SK-MEL-5 (cell line): ENCODE measurements at regions not wholly inside any gene's neighbourhood (a gene's known extent, or its start where the extent isn't known, plus 50 kb on each side); places are given as distances from the start of the nearest gene placed in this dataset.

Experiments
- DNase-seq: peaks from one replicate; pipeline ENCODE4 v3.0.0-alpha.2; 2016; ENCODE audit warnings: low read depth, low spot score
- in situ Hi-C: cut with HindIII; loops from 2 replicates; pipeline ENCODE4 v1.10.0; 2016; ENCODE audit warnings: low sequenced_read_pairs, high pct_unique_total_duplicates, low pct_unique_long_range_greater_than_20kb

GRCh38 chr21:32114419-32115035, 164.3 kb downstream of the MIS18A start:
- in situ Hi-C loops: no loop called here
- DNase-seq: no peak

GRCh38 chr21:32113486-32113885, 165.4 kb downstream of the MIS18A start:
- DNase-seq: no peak
- in situ Hi-C loops: no loop called here

GRCh38 chr21:32112195-32112594, 166.7 kb downstream of the MIS18A start:
- in situ Hi-C loops: no loop called here
- no peak for DNase-seq

- in situ Hi-C loops: no loop called here
- DNase-seq: no peak
Observed at GRCh38 chr21:32108566-32108965, 170.3 kb downstream of the MIS18A start.

DNA sequence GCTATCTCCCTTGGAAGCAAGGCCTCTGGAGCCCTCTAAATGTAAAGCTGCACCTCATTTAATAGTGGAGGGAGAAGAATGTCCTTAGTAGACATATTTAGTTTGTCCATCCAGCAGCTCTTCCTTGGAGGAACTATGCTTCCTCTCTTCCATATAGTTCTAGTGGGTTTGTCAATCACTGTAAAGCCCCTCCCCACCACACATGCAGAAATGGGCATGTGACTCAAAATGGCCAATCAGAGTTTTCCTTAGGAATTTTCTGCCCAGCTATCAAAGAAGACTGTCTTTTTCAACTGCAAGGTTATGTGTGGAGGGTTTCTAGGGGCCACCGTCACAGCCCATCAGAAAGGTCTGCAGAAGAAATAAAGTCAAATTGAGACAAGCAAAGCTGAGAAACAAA, 175.5 kb downstream of the MIS18A start:
- DNase-seq: no peak
- in situ Hi-C loops: no loop called here

GRCh38 chr21:32102426-32102825, 176.4 kb downstream of the MIS18A start:
- in situ Hi-C loops: no loop called here
- DNase-seq: no peak

DNA sequence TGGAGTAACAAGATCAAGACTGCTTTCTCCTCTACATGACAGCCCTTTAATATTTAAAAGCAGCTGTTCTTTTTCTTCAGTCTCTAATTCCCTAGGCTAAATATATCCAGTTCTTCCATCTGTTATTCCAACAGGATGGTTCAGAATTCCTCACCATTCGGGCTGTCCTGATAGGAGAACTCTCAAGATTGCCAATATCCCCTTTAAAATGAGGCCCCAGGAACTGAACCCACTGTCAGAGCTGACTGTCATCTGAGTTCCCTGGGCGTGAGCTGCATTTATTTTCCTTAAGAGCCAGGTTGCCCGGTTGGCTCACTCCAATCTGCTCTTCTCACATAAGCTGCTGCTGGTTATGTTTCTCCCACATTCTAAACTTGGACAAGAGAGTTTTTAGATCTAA, 177.6 kb downstream of the MIS18A start:
- in situ Hi-C loops: no loop called here
- DNase-seq: no peak

GRCh38 chr21:32100423-32100822, 178.4 kb downstream of the MIS18A start:
- no peak for DNase-seq
- in situ Hi-C loops: no loop called here

GRCh38 chr21:32099812-32100416, 178.9 kb downstream of the MIS18A start:
- in situ Hi-C loops: no loop called here
- DNase-seq: peak; percentile 6

DNA sequence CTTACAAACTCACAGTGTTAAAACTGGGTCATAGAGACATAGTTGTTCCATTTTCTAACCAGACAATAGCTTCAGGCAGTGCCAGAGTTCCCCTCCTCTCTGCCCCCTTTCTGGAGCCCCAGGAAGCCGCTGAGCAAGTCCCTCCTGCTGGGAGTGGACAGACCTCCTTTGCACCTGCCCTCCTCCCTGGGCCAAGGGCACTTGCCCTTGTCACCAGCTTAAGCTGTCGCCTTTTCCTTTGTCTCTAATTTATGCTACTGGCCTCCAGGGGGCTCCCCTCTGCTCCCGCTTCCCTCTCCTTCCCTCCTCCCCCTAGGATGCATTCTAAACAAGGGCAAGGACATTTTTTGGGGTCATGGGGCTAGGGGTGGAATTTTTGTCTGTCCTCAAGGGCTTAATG, 182.4 kb downstream of the MIS18A start:
- in situ Hi-C loops: no loop called here
- peak; percentile 35 for DNase-seq

DNA sequence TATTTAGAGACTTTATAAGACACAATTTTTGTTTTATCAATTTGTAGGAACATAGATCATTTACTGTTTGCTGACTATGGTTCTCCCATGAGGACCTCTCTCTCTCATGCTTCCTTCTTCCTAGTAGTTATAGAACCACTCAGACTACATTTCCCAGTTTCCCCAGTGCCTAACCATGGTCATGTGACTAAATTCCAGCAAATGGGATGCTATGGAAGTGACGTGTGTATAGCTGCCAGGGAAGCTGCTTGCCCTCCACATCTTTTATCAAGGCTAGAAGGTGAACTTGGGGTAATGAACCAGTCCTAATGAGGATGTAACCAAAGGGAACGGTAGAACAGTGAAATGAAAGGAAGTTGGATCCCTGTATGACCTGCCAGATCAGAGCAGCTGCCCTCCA, 184.0 kb downstream of the MIS18A start:
- in situ Hi-C loops: no loop called here
- DNase-seq: peak; percentile 43

DNA sequence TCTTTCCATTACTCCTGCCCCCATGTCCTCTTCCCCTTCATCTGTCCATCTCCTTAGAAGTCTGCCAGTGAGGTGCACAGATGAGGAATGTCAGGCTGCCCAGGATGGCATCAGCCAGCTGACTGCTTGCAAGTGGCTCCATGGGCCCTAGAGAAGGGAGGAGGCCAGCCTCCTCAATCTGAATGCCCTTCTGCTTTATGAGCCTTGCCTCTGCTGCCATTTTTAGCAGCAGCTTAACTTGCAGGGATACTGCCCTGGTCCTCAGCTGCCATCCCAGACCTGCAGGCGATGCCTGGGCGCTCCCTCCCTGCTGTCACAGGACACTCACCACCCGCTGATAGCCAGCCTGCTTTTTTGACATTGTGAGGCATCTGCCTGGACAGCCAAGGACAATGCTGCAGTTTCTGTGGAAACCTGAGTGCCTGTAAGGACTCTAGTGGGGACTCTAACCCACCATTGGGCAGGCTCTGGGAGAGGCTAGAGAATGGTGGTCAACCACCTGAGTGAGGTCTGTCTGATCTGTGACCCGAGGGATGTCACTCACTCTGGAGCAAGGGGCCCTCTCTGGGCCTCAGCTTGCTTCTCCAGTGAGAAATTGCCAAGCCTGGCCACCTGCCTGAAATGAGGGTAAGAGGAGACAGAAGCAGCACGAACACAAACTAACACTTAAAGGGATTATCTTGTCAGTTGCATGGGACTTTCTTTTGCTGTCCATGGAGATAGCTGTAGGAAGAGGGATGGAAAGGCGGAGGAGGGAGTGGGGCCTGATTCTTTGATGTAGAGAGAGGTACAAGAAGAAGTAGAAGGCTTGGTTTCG, 185.0 kb downstream of the MIS18A start:
- DNase-seq: no peak
- in situ Hi-C loops: no loop called here

- in situ Hi-C loops: no loop called here
- DNase-seq: no peak
Observed at GRCh38 chr21:32090956-32091355, 187.9 kb downstream of the MIS18A start.

DNA sequence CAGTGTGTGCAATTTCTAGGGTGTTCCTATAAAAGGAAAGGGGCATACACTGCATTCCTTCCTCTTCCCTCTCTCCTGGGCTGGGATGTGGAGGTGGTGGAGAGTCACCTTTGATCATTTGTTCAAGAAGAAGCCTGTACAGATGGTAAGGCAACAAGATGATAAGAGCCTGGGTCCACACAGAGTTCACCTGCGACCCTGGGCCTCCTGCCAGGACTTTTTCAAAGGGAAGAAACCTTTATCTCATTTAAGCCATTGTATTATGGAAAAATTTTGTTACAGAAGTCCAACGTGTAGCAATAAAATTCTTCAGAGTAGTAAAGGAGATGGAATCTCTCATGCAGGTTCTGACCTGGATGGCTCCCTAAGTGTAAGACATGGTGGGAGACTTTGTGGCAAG, 189.1 kb downstream of the MIS18A start:
- no peak for DNase-seq
- in situ Hi-C loops: no loop called here

- in situ Hi-C loops: no loop called here
- no peak for DNase-seq
Observed at GRCh38 chr21:32088471-32088870, 190.4 kb downstream of the MIS18A start.

DNA sequence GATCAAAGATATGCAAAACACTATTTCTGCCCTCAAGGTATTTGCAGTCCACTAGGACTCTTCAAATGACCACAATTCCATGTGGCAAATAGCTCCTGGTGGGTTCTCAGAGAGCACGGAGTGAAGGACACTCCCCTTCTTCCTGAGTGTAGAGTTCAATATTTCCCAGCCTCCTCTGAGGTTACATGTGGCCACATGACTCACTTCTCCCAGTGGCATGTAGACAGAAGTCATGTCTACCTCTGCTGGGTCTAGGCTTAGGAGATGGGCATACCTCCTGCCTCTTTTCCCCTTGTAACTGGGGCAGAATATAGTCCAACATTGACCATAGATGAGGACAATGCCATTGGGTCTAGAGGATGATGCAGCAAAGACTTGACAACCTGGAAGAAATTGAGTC, 191.4 kb downstream of the MIS18A start:
- in situ Hi-C loops: no loop called here
- no peak for DNase-seq

DNA sequence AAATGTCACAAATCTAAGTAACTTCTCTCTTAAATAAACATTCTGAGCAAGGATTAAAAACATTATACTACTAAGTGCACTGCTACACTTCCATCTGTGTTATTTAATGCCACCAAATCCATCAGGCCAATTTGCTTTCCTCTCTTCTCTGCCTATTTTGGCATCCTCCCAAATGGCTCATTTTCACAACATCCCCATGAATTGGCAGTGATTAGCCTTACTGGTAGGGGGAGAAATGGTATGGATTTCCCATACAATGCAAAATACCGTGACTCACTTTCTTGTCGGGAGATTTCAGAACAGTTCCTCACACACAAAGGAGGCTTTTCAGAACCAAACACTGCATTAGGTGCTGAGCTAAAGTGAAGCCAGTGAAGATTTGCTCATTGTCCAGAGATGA, 195.7 kb downstream of the MIS18A start:
- in situ Hi-C loops: no loop called here
- no peak for DNase-seq

- no peak for DNase-seq
- in situ Hi-C loops: no loop called here
Observed at GRCh38 chr21:32082466-32082865, 196.4 kb downstream of the MIS18A start.

- in situ Hi-C loops: no loop called here
- no peak for DNase-seq
Observed at GRCh38 chr21:32073593-32073992, 200.8 kb downstream of the HUNK start.
